ENCODE measurements at regions not wholly inside any gene's neighbourhood (a gene's known extent, or its start where the extent isn't known, plus 50 kb on each side); places are given as distances from the start of the nearest gene placed in this dataset.

DNA sequence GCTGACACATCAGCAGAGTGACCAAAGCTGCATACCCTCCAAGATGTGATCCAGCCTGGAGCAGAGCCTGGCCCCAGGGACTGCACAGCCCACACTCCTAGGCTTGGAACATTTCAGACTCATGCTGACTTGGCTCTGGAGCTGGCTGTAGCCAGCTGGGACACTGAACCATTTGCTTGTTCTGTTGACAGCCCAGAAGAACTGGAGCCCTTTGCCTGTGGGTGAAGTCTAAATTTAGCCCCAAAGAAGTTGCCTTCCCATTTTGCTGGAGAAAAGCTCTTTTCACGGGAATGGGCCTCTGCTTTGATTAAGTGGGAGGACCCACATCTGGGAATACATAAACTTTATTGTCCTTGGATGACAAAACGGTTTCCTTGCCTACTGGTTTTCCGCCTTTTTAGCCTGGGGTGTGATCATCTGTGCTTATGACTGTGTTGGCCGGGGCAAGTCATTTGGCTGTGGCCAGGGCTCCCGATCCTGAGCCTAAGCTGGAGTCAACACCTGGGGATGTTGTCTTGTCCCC is 186.2 kb upstream of the BMPER start:
- TF ChIP-seq, protein P1, sequence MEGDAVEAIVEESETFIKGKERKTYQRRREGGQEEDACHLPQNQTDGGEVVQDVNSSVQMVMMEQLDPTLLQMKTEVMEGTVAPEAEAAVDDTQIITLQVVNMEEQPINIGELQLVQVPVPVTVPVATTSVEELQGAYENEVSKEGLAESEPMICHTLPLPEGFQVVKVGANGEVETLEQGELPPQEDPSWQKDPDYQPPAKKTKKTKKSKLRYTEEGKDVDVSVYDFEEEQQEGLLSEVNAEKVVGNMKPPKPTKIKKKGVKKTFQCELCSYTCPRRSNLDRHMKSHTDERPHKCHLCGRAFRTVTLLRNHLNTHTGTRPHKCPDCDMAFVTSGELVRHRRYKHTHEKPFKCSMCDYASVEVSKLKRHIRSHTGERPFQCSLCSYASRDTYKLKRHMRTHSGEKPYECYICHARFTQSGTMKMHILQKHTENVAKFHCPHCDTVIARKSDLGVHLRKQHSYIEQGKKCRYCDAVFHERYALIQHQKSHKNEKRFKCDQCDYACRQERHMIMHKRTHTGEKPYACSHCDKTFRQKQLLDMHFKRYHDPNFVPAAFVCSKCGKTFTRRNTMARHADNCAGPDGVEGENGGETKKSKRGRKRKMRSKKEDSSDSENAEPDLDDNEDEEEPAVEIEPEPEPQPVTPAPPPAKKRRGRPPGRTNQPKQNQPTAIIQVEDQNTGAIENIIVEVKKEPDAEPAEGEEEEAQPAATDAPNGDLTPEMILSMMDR (IDR thresholded peaks at IDR 0.05; ENCODE audit: low read depth, low read length), result no peak
- TF ChIP-seq POLR2A (IDR thresholded peaks at IDR 0.05; ENCODE audit: extremely low read depth, insufficient read length) (no peak), MYC (IDR thresholded peaks at IDR 0.05; ENCODE audit: low read depth, low read length) (no peak)
- TF ChIP-seq, protein P2, sequence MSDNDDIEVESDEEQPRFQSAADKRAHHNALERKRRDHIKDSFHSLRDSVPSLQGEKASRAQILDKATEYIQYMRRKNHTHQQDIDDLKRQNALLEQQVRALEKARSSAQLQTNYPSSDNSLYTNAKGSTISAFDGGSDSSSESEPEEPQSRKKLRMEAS (IDR thresholded peaks at IDR 0.05; ENCODE audit: low read depth, low read length), result no peak

Measured in NB4 (cell line).